Prostate gland (tissue), 2 donors: ENCODE measurements at regions not wholly inside any gene's neighbourhood (a gene's known extent, or its start where the extent isn't known, plus 50 kb on each side); places are given as distances from the start of the nearest gene placed in this dataset.

ENCODE experiments used
- DNase-seq: peaks from one replicate; pipeline ENCODE4 v3.0.0-alpha.2; 2019; ENCODE audit warnings: low spot score
- H3K27ac ChIP-seq, 2 donors: fragments of 200-600 bp; sonication (generic); 2 replicates each; pipeline ENCODE4 v1.5.1; 2017 to 2019
- H3K27me3 ChIP-seq: fragments of 200-600 bp; sonication (generic); replicated peaks from 2 replicates; pipeline ENCODE4 v1.5.1; 2019; ENCODE audit not compliant: insufficient read depth
- H3K36me3 ChIP-seq, 2 donors: fragments of 200-600 bp; sonication (generic); 1 replicate in 1 of 2; 2 replicates in 1 of 2; pipeline versions ENCODE4 v1.5.1 to v1.8.1; 2017 to 2019
- H3K4me1 ChIP-seq: fragments of 200-600 bp; sonication (generic); replicated peaks from 2 replicates; pipeline ENCODE4 v1.5.1; 2019
- H3K4me3 ChIP-seq, 2 donors: fragments of 200-600 bp; sonication (generic); 2 replicates each; pipeline ENCODE4 v1.5.1; 2017 to 2019
- H3K9me3 ChIP-seq: fragments of 200-600 bp; sonication (generic); 2 replicates; pipeline ENCODE4 v1.5.1; 2017
- CTCF ChIP-seq, 4 experiments: fragments of 200-600 bp in 2 of 4; fragments of 450-650 bp in 2 of 4; sonication (generic) in 2 of 4; IDR thresholded peaks; 1 replicate in 3 of 4; 2 replicates in 1 of 4; pipeline ENCODE4 v1.5.1; 2016 to 2019; ENCODE audit warnings: antibody characterized with exemption in 4 of 4, mild to moderate bottlenecking in 2 of 4, moderate library complexity in 2 of 4
- POLR2A ChIP-seq: fragments of 450-650 bp; IDR thresholded peaks from one replicate; pipeline ENCODE4 v1.6.1; 2016; ENCODE audit warnings: antibody characterized with exemption, mild to moderate bottlenecking
- POLR2AphosphoS5 ChIP-seq: sonication (generic); formaldehyde crosslinking; IDR thresholded peaks from one replicate; pipeline ENCODE4 v1.6.1; 2017; ENCODE audit warnings: antibody characterized with exemption
- WGBS: methylation state at CpG from one replicate; pipeline ENCODE4 v1.1.5; 2018; 5-methylcytosine and 5-hydroxymethylcytosine counted together
- intact Hi-C: fragments of 100-400 bp; cut with DNase I; formaldehyde crosslinking; loops from one replicate; pipeline ENCODE4 v1.14.2; 2022

GRCh38 chr1:73930293-73930692, 267.7 kb downstream of the LRRIQ3 start:
- Histone ChIP-seq H3K36me3 (no peaks in the 10 kb centered on the region), H3K27me3 (no peaks in the 10 kb centered on the region), H3K9me3 (no peaks in the 10 kb centered on the region), H3K4me3 (no peak overlapping the region), H3K27ac (no peak overlapping the region), H3K4me1 (no peaks in the 10 kb centered on the region)
- 94% methylated on average over 1 of the region's 1 CpG for WGBS
- intact Hi-C loops, result no loop called here
- DNase-seq, result no peak
- no peak for TF ChIP-seq POLR2A
- no peak for TF ChIP-seq POLR2AphosphoS5
- no peak for TF ChIP-seq CTCF (IDR thresholded peaks at IDR 0.05)

- 57% methylated on average over 3 of the region's 3 CpGs for WGBS
- intact Hi-C loops, result no loop called here
- no peak for TF ChIP-seq CTCF (IDR thresholded peaks at IDR 0.05)
- TF ChIP-seq POLR2AphosphoS5, result no peak
- TF ChIP-seq POLR2A, result no peak
- Histone ChIP-seq H3K27ac (no peak overlapping the region), H3K27me3 (no peaks in the 10 kb centered on the region), H3K4me3 (no peak overlapping the region), H3K36me3 (no peaks in the 10 kb centered on the region), H3K4me1 (no peaks in the 10 kb centered on the region), H3K9me3 (no peaks in the 10 kb centered on the region)
- DNase-seq, result no peak
Measured at GRCh38 chr1:73914951-73915350, 283.0 kb downstream of the LRRIQ3 start.

GRCh38 chr1:73913025-73913424, 285.0 kb downstream of the LRRIQ3 start:
- no peaks in the 10 kb centered on the region for H3K36me3 ChIP-seq
- no peak overlapping the region for H3K4me3 ChIP-seq
- intact Hi-C loops, result no loop called here
- H3K9me3 ChIP-seq, result no peaks in the 10 kb centered on the region
- H3K27me3 ChIP-seq, result no peaks in the 10 kb centered on the region
- H3K4me1 ChIP-seq, result no peaks in the 10 kb centered on the region
- H3K27ac ChIP-seq, result no peak overlapping the region
- DNase-seq, result no peak
- TF ChIP-seq CTCF (IDR thresholded peaks at IDR 0.05) (no peak), POLR2AphosphoS5 (no peak)

DNA sequence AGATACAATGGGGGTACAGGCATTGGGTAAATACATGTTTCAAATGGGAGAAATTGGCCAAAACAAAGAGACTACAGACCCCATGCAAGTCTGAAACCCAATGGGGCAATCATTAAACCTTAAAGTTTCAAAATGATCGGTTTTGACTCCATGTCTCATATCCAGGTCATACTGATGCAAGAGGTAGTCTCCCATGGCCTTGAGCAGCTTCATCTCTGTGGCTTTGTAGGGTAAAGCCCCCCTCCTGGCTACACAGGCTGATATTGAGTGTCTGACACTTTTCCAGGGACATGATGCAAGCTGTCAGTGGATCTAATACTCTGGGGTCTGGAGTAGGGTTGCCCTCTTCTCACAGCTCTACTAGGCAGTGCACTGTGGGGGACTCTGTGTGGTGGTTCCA, 286.1 kb downstream of the LRRIQ3 start:
- intact Hi-C loops, result no loop called here
- no peak overlapping the region for H3K4me3 ChIP-seq
- H3K27ac ChIP-seq, result no peak overlapping the region
- no peak for TF ChIP-seq POLR2AphosphoS5
- no peak for TF ChIP-seq POLR2A
- TF ChIP-seq CTCF (IDR thresholded peaks at IDR 0.05), result no peak
- 89% methylated on average over 1 of the region's 1 CpG for WGBS
- H3K4me1 ChIP-seq, result no peaks in the 10 kb centered on the region
- no peaks in the 10 kb centered on the region for H3K36me3 ChIP-seq
- H3K9me3 ChIP-seq, result no peaks in the 10 kb centered on the region
- H3K27me3 ChIP-seq, result no peaks in the 10 kb centered on the region
- no peak for DNase-seq

GRCh38 chr1:73910466-73910865, 287.5 kb downstream of the LRRIQ3 start:
- H3K27me3 ChIP-seq, result no peaks in the 10 kb centered on the region

More at GRCh38 chr1:73910466-73910865, 287.5 kb downstream of the LRRIQ3 start:
- no peaks in the 10 kb centered on the region for H3K9me3 ChIP-seq
- no peak overlapping the region for H3K4me3 ChIP-seq
- DNase-seq, result no peak
- intact Hi-C loops, result no loop called here
- 74% methylated on average over 1 of the region's 1 CpG for WGBS
- no peaks in the 10 kb centered on the region for H3K4me1 ChIP-seq
- no peaks in the 10 kb centered on the region for H3K36me3 ChIP-seq
- TF ChIP-seq CTCF (IDR thresholded peaks at IDR 0.05) (no peak), POLR2AphosphoS5 (no peak), POLR2A (no peak)
- no peak overlapping the region for H3K27ac ChIP-seq
